ENCODE measurements at regions not wholly inside any gene's neighbourhood (a gene's known extent, or its start where the extent isn't known, plus 50 kb on each side); places are given as distances from the start of the nearest gene placed in this dataset.
"Not testable (repeated sequence)": the region's sequence is repeated elsewhere in the genome, so short reads cannot be mapped to it uniquely, and the experiment has no call there.

DNA sequence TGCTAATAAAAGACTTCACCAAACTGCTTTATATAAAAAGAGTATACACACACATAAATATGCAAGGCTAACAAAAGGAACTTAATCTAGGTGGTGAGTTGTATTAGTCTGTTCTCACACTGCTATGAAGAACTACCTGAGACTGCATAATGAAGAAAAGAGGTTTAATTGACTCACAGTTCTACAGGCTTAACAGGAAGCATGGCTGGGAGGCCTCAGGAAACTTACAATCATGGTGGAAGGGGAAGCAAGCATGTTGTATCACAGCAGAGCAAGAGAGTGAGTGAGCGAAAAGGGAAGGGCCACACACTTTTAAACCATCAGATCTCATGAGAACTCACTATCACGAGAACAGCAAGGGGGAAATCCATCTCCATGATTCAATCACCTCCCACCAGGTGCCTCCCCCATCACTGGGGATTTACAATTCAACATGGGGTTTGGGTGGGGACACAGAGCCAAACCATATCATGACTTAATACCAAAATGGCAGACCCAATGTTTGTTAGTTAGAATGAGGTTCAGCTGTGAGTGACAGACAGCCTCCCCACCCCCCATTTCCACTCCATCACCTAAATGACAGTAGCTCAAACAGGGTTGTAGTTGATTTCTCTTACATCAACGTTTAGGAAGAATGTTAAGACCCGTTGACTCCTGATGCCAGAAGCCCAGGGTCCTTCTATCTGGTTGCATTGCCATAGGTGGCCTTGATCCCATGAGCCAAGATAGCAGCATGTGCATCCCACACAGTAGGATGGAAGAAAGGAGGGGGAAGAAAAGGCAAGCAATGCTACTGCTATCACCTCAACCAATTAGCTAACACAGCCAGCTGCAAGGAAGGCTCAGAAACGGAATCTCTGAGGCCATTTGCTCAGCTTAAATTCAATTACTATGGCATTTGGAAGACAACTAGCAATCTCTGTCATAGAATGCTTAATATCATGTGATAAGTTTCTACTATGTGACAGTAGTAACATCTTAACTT, 77.0 kb downstream of the CCDC71L start:
- no peak for DNase-seq

DNA sequence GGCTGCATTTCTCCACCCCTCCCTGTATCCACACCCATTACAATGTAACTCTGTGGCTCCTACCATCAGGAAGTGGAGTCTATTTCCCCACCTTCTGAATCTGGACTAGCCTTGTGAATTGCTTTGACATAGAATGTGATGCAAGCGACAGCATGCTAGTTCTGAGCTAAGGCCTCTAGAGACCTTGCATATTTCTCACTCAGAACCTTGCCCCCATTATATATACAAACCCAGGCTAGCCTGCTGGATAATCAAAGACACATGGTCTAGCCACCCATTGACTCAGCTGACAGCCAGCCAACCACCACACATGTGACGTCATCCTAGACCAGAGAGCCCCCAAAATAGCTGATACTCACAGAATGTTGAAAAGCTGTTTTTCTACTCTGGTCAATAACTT, 77.9 kb downstream of the CCDC71L start:
- no peak for DNase-seq

DNA sequence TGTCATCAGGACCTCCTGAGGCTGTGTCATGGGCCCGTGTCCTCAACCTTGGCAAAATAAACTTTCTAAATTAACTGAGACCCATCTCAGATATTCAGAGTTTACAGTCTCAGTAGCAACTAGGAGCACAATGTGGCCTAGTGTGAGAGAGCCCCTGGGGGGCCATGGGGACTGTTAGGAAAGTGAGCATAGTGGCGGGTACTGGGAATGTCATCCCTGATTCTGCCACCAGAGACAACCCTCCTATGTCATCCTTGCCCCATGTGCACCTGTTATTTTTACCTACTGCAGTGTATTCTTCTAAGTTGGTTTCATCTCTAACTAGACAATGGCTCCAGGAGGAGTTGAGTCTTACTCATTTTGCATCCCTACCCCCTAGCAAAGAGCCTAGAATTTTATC, 78.6 kb downstream of the CCDC71L start:
- no peak for DNase-seq

DNA sequence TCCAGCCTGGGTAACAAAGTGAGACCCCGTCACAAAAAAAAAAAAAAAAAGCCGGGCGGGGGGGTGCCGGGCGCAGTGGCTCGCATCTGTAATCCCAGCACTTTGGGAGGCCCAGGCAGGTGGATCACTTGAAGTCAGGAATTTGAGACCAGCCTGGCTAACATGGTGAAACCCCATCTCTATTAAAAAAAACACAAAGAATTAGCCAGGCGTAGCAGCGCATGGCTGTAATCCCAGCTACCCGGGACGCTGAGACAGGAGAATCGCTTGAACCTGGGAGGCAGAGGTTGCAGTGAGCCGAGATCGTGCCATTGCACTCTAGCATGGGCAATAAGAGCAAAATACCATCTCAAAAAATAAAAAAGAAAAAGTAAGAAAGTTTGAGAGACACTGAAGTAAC, 81.9 kb downstream of the CCDC71L start:
- DNase-seq: not testable (repeated sequence)

DNA sequence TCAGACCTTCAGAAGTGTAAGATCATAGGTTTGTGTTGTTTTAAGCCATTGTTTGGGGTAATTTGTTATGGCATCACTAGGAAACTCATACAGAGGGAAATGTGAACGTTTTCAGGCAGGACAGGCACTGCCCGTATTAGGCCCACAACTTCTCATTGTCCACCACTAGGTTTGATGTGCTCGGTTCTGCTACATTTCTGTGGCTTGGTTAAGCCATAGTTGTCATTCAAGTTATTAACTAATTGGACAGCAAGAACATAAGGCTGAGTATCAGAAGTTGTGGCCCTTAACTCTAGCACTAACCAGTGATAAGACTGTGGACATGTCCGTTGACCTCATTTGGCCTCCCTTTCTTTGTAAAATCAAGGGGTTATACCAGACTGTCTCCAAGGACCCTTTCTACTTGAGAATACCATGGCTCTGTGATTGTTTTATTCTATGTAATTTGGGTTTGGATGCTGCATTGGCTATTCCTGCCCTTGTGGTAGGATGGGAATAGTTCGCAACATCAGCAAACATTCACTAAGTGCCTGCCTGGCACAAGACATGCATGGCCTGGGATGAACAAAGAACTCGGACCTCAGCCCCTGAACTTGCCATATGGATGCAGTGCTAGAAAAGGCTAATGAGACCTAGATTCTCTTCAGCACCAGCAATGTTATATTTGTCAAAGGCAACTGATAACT, 85.7 kb downstream of the CCDC71L start:
- DNase-seq: no peak

DNA sequence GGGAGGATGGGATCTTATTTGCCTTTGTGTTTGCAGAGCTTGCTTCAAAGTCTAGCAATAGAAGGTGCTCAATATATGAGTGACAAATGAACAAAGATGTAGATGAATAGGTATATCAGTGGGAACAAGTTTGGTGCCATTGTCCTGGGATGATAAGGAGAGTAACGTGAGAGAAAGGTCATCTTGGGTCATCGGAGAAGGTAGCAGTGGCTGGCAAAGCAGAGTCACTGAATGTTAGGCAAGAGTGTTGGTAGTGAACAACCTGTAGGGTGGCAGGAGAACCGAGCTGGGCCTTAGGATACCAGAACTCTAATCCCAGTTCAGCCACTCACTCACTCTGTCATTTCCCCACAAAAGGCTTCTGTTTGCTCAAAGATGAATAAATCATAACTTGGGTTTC, 87.2 kb downstream of the CCDC71L start:
- DNase-seq: no peak

DNA sequence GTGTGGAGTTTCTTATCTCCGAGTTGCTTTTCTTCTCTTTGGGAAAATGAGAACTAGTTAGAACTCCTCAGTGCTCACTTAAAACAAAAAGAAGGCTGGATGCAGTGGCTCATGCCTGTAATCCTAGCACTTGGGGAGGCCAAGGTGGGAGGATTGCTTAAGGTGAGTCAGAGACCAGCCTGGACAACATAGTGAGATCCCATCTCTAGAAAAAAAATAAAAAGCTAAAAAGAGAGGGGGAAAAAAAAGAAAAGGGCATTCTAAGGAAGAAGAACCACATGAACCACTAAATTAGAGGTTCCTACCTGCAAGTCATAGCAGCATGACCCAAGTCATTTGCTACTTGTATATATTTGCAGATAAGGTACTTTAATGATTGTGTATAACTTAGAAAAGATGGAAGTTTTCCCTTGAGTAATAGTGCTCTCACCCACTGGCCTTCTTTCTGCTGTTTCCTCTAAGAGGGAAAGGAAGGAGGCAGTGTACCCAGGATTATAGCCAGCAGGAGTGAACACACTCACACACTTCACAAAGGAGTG, 87.8 kb downstream of the CCDC71L start:
- no peak for DNase-seq

DNA sequence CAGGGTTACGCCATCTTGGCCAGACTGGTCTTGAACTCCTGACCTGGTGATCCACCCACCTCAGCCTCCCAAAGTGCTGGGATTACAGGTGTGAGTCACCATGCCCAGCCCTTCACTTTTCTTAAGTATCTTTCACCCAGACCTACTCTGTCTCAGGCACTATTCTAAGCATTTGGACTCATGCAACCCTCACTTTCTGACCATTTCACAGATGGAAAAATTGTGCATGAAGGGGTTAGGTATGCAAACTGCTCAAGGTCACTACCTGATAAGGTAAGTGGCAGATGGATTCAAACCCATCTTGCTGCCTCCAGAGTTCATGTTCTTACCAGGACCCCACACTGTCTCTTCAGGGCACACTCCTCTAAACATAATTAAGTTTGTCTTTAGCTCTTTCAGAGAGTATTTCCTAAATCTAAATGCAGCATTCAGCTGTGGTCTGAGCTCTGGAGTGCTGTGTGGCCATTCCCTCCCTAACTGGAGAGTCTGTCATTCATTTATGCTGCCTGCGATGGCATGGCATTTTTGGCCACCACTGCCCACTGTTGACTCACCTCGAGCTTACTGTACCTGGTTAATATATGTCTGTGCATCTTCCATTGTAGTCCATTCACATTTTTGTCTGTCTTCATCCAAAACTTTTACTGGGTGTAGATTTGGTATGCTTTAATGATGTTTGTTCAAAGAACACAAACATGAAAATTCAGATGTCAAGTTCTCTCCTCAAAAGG, 88.4 kb downstream of the CCDC71L start:
- DNase-seq: no peak

DNA sequence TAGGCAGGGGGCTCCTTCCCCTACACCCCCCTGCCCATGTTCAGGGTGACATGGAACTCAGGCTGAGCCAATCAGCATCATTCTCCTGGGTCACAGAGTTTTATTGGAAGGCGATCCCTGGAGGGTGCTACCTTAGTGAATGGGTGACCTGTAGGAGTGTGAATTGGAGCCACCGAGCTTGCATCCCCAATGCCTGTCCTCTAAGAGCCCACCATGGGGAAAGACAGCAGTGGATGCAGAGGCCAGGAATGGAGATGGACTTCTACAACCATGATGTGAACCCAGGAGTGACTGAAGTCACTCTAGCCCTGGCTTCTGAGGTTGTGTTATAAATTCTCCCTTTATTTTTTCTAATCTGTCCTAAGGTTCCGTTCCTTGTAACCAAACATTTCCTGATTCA, 89.4 kb downstream of the CCDC71L start:
- no peak for DNase-seq

DNA sequence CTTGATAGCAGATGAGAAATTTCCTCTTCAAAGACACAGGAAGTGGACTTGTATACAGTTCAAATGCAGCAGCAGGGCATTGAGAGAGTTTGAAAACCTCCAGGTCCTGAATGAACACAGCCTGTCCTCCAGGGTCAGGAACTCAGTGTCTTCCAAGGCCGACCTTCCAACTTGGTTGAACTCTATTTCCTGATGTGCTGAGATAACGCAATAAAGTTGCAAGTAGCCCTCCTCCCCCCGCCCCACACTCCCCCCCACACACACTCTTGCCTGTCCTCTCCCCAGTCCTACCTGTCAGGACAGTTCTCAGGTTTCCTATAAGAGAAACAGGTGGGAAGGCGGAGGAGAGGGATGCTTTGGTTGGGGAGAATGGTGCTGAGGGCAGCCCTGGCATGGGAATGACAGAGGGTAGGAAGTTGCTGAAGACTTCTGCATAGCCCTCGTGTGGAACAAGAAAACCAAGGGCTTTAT, 90.0 kb downstream of the CCDC71L start:
- DNase-seq: no peak

DNA sequence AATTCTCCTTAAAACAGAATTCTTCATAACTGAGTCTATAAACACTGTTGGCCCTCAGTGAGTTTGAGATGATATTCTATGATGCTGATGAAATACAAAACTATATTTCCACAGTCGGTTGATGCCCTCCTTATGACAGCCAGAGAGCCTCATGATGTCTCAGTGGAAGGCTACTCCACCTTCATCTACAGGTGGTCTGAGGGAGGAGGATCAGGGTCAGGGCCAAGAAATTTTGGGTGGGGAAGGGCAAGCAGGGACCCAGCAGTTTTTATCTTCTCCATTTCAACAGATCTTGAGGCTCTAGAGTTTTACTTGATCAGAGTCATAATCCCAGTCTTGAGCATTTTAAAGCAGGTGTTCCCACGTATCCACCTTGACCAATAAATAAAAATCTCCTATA, 90.8 kb downstream of the CCDC71L start:
- DNase-seq: no peak

DNA sequence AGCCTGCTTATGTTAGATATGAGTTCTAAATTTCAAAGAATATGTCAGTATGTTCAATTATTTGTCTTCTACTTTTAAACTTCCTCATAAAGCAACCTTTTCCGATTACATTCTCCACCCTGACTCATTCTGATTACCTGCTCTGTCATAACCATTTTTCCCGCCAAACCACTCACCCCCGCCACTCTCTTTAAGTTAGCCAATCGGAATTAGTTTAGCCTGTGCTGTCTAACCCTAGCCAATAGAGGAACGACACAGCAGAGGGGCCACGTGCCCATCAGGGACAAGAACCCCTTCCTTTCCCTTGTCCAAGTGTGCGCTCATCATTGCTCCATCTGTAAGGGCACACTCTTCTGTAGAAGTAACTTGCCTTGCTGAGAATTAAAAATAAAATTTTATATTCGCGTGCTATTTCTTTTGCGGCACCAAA, 91.4 kb downstream of the CCDC71L start:
- DNase-seq: no peak

DNA sequence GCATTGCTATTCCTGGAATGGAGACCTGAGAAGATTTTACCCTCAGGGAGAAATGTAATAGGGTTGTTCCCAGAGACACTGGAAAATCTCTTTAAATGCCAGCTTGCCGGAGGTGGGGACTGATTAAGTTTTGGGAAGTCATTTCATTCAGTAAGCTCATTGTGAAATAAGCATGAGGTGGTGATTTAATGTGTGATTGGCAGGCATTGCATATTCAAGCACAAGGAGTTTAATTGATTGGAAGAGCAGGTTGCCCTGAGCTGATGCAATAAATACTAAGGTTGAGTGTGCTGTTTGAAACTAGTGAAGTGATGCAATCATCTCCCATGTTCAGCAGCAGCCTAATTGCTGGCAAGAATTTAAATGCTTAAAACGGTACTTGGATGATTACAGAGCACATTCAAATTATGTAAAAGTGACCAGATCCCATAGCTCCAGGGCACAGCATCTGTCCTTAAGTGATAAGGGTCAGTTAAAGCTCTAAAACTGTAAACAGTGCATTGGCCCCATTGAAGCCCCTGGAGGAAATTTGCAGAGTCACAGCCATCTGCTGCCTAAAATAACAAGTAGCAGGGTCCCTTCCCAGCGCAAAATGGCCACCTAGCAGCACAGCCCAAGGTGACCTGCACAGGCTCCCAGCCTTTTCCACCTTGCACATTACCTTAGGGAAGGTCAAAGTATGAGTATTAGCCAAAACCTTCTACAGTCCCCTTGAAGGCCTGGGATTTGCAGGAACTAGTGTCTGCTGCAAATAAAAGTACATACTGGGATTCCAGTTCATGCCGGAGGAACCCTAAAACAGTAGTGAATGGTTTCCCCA, 92.1 kb downstream of the CCDC71L start:
- no peak for DNase-seq

DNA sequence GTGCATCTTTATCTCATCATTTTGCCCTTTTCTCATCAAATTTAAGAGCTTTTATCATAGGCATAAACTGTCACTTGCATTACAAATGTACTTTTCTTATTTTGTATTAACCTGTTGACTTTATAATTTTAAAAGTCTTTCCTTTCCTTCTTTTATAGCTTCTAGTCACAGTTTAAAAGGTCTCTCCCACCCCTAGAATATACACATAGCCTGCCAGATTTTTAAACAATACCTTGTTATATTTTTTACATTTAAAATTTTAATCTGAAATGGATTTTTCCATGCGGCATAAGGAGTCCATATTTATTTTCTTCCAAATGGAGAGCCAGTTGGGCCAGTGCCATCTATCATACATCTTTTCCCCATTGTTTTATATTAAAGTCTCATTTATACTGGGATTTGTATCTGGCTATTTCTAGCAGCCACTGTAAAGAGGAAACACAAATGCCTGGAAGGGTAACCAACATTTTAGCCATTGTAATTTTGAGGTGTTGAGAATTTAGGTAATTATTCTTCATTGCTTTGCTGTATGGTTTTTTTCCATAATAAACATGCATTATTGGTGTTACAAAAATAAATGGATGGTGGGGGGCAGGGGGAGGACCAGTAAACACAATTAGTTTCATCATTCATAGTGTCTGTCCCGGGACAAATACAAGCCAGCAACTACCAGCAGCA, 92.8 kb downstream of the CCDC71L start:
- DNase-seq: no peak

DNA sequence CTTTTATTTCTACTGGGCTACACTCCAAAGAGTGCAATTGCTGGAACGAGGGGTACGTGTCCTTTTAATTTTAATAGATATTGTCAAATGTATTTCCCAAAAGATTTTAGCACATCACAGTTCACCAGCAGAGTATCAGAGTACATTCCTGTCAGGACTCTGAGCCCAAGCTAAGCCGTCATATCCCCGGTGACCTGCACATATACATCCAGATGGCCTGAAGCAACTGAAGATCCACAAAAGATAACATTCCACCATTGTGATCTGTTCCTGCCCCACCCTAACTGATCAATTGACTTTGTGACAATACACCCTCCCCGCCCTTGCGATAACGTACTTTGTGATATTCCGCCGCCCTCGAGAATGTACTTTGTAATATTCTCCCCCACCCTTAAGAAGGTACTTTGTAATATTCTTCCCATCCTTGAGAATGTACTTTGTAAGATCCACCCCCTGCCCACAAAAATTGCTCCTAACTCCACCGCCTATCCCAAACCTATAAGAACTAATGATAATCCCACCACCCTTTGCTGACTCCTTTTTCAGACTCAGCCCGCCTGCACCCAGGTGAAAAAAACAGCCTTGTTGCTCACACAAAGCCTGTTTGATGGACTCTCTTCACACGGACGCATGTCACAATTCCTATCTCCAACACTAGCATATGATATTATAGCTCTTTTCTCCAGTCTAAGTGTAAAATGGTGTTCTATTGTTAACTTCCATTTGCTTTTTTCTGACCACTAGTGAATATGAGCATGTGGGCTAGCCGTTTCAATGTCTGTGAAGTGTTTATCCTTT, 93.6 kb downstream of the CCDC71L start:
- DNase-seq: not testable (repeated sequence)

DNA sequence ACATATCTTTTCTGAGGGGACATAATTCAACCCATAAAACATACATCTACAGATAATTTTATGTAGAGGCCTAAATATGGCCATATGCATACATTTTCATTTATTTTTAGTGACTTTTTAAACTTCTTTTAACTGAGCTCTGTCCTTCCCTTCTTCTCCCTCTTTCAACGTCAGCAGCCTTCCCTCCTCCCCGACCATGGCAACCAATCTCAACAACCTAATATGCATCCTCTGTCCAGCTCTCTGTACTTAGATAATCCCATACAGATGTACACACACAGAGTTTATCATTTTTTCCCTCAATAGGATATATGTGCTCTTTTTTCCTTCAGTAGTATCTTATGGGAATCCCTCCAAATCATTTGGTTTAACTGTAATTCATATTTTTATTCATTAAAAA, 94.3 kb downstream of the CCDC71L start:
- no peak for DNase-seq

DNA sequence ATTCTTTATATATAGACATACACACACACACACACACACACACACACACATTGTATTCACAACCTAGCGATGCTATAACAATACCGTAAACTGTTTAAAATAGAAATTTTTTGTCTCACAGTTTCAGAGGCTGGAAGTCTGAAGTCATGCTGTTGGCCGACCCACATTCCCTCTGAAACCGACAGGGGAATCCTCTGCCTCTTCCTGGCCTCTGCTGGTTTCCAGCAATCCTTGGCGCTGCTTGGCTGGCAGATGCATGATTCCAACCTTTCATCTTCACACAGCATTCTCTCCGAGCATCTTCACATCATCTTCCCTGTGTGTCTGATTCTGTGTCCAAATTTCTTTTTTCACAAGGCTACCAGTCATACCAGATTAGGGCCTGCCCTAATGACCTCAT, 94.8 kb downstream of the CCDC71L start:
- no peak for DNase-seq

DNA sequence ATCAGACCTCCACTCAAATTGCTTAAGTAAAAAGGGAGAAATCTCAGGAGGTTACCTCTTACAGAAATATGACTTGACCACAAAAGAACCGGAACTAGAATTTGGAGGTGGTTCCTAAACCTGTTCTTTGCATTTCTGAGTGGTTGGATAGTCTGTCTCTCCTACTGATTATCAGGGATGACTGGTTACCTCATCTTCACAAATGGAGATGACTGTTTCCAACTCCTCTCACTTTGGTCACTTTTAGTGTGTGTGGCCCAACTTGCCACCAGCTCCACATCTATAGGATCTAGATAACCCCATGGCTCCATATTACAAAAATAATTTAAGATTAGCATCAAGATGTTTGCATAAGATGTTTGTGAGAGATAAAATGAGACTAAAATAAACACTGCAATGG, 95.5 kb downstream of the CCDC71L start:
- no peak for DNase-seq

DNA sequence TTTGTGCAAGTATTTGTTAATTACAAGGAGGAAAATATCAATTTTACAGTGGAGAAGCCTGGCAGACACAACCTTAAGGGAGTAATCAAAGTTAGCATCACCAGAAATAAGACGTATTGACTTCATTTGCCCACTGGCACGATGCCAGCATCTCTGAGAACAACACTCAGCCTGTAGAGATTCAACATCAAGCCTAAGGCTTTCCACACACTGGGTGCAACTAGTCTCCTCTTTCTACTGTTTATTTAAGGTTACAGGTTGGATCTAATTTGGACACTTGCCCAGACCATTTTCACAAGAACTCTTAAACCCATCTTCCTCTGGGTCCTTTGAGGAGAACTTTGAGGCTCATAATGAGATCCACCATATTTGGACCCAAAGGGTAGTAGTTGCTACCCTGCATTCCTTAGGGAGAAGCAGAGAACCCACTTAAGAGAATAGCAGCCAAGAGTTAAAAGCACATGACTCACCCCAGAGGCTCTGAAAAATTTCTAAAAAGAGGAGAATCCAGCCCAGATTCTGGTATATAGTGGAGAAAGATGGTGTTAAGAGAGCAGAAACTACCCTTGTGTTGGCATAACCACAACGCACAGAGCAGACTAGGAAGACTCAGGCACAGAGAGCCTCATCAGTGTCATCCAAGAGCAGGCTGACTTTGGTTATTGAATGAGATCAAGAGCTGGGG, 97.3 kb downstream of the CCDC71L start:
- no peak for DNase-seq
